OCI-LY1 (cell line): ENCODE measurements at regions not wholly inside any gene's neighbourhood (a gene's known extent, or its start where the extent isn't known, plus 50 kb on each side); places are given as distances from the start of the nearest gene placed in this dataset.

Experiments
- H2AFZ ChIP-seq: fragments of 200-600 bp; sonication (generic), shearing (Covaris generic); 2 replicates; pipeline ENCODE4 v1.6.0; 2014; ENCODE audit warnings: antibody characterized with exemption, mild to moderate bottlenecking, low read length
- H3F3A ChIP-seq: fragments of 200-600 bp; sonication (generic), shearing (Covaris generic); 2 replicates; pipeline ENCODE4 v1.6.0; 2014; ENCODE audit warnings: mild to moderate bottlenecking, antibody characterized with exemption, low read length, moderate library complexity; ENCODE audit not compliant: insufficient read depth
- H3K27ac ChIP-seq: fragments of 200-600 bp; sonication (generic); 2 replicates; pipeline ENCODE4 v1.5.1; 2014; ENCODE audit warnings: low read length, mixed run types, mild to moderate bottlenecking, low read depth; ENCODE audit not compliant: poor library complexity, severe bottlenecking
- H3K27me3 ChIP-seq: fragments of 200-600 bp; sonication (generic); 2 replicates; pipeline ENCODE4 v1.6.0; 2014; ENCODE audit warnings: antibody characterized with exemption, mild to moderate bottlenecking, low read length, moderate library complexity; ENCODE audit not compliant: insufficient read depth
- H3K36me3 ChIP-seq: fragments of 200-600 bp; sonication (generic); 2 replicates; pipeline ENCODE4 v1.6.1; 2014; ENCODE audit warnings: mild to moderate bottlenecking, antibody characterized with exemption, low read length, moderate library complexity, mixed read lengths; ENCODE audit not compliant: insufficient read depth
- H3K4me1 ChIP-seq: fragments of 200-600 bp; sonication (generic); 2 replicates; pipeline ENCODE4 v1.5.1; 2014; ENCODE audit warnings: mild to moderate bottlenecking, low read length, moderate library complexity; ENCODE audit not compliant: insufficient read depth, severe bottlenecking
- H3K4me2 ChIP-seq: fragments of 200-600 bp; sonication (generic), shearing (Covaris generic); 2 replicates; pipeline ENCODE4 v1.6.1; 2014; ENCODE audit warnings: low read length
- H3K4me3 ChIP-seq: fragments of 200-600 bp; sonication (generic); 2 replicates; pipeline ENCODE4 v1.5.1; 2014; ENCODE audit warnings: low read length, low read depth, mild to moderate bottlenecking, mixed read lengths; ENCODE audit not compliant: poor library complexity, severe bottlenecking
- H3K79me2 ChIP-seq: fragments of 200-600 bp; shearing (Covaris generic); 2 replicates; pipeline ENCODE4 v1.6.1; 2016; ENCODE audit warnings: mixed run types, low read length, mixed read lengths; ENCODE audit not compliant: insufficient read depth
- H3K9ac ChIP-seq: fragments of 200-600 bp; sonication (generic), shearing (Covaris generic); 2 replicates; pipeline ENCODE4 v1.6.1; 2014; ENCODE audit warnings: mild to moderate bottlenecking, low read length, mixed read lengths
- H3K9me2 ChIP-seq: fragments of 200-600 bp; sonication (generic), shearing (Covaris generic); 2 replicates; pipeline ENCODE4 v1.6.1; 2014; ENCODE audit warnings: low read depth, mild to moderate bottlenecking, low read length, mixed read lengths
- H3K9me3 ChIP-seq: fragments of 200-600 bp; shearing (Covaris generic); 2 replicates; pipeline ENCODE4 v1.6.1; 2014; ENCODE audit warnings: low read length, mixed read lengths
- H4K20me1 ChIP-seq: fragments of 200-600 bp; sonication (generic), shearing (Covaris generic); 2 replicates; pipeline ENCODE4 v1.6.0; 2016; ENCODE audit warnings: mild to moderate bottlenecking, low read length; ENCODE audit not compliant: insufficient read depth
- EZH2 ChIP-seq: fragments of 200-600 bp; sonication (generic), shearing (Covaris generic); IDR thresholded peaks from 2 replicates; pipeline ENCODE4 v1.8.0; 2017; ENCODE audit warnings: borderline replicate concordance, mixed run types, mild to moderate bottlenecking, antibody characterized with exemption, low read length, moderate library complexity, mixed read lengths
- TF ChIP-seq, protein P1 (sequence below): fragments of 200-600 bp; sonication (generic), shearing (Covaris generic); IDR thresholded peaks from 2 replicates; pipeline ENCODE4 v1.5.1; 2017; ENCODE audit warnings: mild to moderate bottlenecking, antibody characterized with exemption, low read length, moderate library complexity, mixed read lengths

DNA sequence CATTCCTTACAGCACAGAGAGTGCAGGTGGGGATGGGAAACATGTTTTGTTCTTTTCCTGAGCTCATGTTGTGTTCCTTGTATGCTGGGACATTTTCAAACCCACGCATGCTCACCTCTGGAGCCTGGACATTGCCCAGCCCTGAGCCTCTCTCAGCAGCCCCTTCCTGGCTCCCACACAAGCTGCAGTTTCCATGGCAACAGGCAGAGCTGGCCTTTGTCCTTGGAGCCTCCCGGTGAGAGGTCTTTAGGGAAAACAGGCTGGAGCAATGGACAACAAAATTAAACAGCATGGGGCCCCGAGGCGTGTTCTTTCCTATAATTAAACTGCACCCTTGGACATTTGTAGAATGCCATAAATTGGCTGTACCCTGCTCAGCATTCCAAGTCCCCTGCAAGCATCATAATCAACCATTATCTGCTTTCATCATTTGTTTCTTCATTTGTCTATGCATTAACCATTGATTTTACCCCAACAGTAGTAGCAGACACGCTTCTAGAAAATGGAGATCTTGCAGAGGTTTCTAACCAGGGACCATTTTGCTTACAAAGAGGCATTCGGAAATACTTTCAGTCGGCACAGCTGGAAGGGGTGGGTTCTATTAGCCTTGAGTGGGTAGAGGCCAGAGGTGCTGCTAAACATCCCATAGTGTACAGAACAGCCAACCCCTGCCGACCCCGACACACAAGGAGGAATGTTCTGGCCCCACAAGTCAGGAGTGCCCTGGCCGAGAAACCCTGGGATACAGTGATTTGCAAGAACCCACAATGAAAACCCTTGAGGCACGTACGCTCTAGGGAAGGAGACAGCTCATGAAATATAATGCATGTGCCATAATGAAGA lies 133.4 kb upstream of the PEG3 start:
- Histone ChIP-seq H2AFZ (no peak overlapping the region), H3K27ac (no peak overlapping the region), H4K20me1 (no peaks in the 10 kb centered on the region), H3K4me1 (no peaks in the 10 kb centered on the region), H3K9ac (no peak overlapping the region), H3K79me2 (no peaks in the 10 kb centered on the region), H3K27me3 (no peaks in the 10 kb centered on the region), H3K9me2 (no peaks in the 10 kb centered on the region), H3K4me3 (no peak overlapping the region), H3F3A (no peaks in the 10 kb centered on the region), H3K36me3 (no peaks in the 10 kb centered on the region), H3K4me2 (no peak overlapping the region), H3K9me3 (no peaks in the 10 kb centered on the region)
- TF ChIP-seq, protein P1, sequence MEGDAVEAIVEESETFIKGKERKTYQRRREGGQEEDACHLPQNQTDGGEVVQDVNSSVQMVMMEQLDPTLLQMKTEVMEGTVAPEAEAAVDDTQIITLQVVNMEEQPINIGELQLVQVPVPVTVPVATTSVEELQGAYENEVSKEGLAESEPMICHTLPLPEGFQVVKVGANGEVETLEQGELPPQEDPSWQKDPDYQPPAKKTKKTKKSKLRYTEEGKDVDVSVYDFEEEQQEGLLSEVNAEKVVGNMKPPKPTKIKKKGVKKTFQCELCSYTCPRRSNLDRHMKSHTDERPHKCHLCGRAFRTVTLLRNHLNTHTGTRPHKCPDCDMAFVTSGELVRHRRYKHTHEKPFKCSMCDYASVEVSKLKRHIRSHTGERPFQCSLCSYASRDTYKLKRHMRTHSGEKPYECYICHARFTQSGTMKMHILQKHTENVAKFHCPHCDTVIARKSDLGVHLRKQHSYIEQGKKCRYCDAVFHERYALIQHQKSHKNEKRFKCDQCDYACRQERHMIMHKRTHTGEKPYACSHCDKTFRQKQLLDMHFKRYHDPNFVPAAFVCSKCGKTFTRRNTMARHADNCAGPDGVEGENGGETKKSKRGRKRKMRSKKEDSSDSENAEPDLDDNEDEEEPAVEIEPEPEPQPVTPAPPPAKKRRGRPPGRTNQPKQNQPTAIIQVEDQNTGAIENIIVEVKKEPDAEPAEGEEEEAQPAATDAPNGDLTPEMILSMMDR: no peak
- TF ChIP-seq EZH2: no peak

DNA sequence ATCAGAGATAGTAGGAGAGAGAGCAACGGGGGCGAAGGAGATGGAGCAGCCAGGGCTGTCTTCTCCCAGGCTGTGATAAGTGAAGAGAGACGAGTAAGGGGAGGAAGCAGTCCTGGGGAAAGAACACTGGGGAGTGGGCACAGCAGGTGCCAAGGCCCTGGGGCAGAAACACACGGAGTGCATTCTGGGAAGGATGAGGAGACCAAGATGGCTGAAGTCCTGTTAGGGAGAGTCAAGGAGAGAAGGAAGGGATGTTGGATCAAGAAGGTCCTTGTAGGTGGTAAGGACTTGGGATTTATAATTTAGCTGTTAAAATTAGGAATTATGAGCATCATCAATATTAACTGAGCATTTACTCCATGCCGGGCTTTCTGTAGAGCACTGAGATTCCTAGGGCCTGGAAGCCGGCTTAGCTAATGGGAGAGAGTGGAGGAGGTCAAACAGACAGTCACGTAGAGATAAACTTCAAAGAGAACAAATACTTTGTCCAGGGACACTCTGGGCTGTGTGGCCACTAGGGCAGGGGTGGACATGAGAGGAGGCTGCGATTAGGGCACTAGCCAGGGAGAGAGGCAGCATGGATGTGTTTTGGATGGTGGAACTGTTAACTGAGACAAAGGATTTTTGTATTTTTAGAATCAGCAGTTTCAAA lies 134.2 kb upstream of the PEG3 start:
- Histone ChIP-seq H3K27ac (no peak overlapping the region), H3K4me2 (no peak overlapping the region), H3K36me3 (no peaks in the 10 kb centered on the region), H3K9me2 (no peaks in the 10 kb centered on the region), H3F3A (no peaks in the 10 kb centered on the region), H3K79me2 (no peaks in the 10 kb centered on the region), H3K27me3 (no peaks in the 10 kb centered on the region), H3K4me3 (no peak overlapping the region), H3K9me3 (no peaks in the 10 kb centered on the region), H4K20me1 (no peaks in the 10 kb centered on the region), H3K9ac (no peak overlapping the region), H2AFZ (no peak overlapping the region), H3K4me1 (no peaks in the 10 kb centered on the region)
- TF ChIP-seq EZH2: no peak
- TF ChIP-seq, protein P1: no peak

DNA sequence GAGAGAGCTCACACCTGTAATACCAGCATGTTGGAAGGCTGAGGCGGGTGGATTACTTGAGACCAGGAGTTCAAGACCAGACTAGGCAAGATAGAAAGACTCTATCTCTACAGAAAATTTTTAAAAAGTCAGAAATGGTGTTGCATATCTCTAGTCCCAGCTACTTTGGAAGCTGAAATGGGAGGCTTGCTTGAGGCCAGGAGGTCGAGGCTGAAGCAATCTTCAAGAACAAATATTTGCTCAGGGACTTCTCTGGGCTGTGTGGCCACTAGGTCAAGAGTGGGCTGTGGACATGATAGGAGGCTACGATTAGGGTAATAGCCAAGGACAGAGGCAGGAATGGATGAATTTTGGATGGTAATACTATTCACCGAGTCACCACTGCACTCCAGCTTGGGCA lies 135.8 kb upstream of the PEG3 start:
- H3F3A ChIP-seq: no peaks in the 10 kb centered on the region
- H3K27me3 ChIP-seq: no peaks in the 10 kb centered on the region
- no peaks in the 10 kb centered on the region for H3K9me2 ChIP-seq
- no peaks in the 10 kb centered on the region for H3K4me1 ChIP-seq
- no peak overlapping the region for H2AFZ ChIP-seq
- no peak overlapping the region for H3K4me3 ChIP-seq
- H3K79me2 ChIP-seq: no peaks in the 10 kb centered on the region
- no peak for TF ChIP-seq EZH2
- TF ChIP-seq, protein P1: no peak
- no peaks in the 10 kb centered on the region for H3K9me3 ChIP-seq
- no peaks in the 10 kb centered on the region for H4K20me1 ChIP-seq
- no peaks in the 10 kb centered on the region for H3K36me3 ChIP-seq
- no peak overlapping the region for H3K4me2 ChIP-seq
- H3K9ac ChIP-seq: no peak overlapping the region
- H3K27ac ChIP-seq: no peak overlapping the region
